ENCODE measurements at regions not wholly inside any gene's neighbourhood (a gene's known extent, or its start where the extent isn't known, plus 50 kb on each side); places are given as distances from the start of the nearest gene placed in this dataset.

- H3K9me1 ChIP-seq (ENCODE audit: control insufficient read depth, insufficient read depth, low read length): no peaks in the 10 kb centered on the region
- H4K20me1 ChIP-seq (replicated peaks; ENCODE audit: control insufficient read depth, insufficient read depth, low read length): no peaks in the 10 kb centered on the region
- ATAC-seq: no peak
- H3K79me2 ChIP-seq (ENCODE audit: control insufficient read depth, insufficient read depth, low read length): no peaks in the 10 kb centered on the region
- no peak overlapping the region for H2AFZ ChIP-seq (ENCODE audit: low read depth, low read length)
- ChIA-PET POLR2A (no interaction called here), CTCF (ENCODE audit: low intra/inter-chr PET ratio) (no interaction called here)
- no peaks in the 10 kb centered on the region for H3K9me3 ChIP-seq (replicated peaks; ENCODE audit: control insufficient read depth, insufficient read depth, low read depth, low read length)
- no peak for FAIRE-seq
- H3K36me3 ChIP-seq (ENCODE audit: control insufficient read depth, insufficient read depth, low read length): no peaks in the 10 kb centered on the region
- intact Hi-C loops (cut with micrococcal nuclease) (no loop called here), in situ Hi-C loops (cut with MboI) (no loop called here)
- no TSS peak for BruUV-seq (replicated peaks)
- no peak overlapping the region for H3K4me2 ChIP-seq (ENCODE audit: insufficient read depth, low read length)
- H3K4me1 ChIP-seq (replicated peaks in 1 of 2; ENCODE audit: control insufficient read depth in 2 of 2, insufficient read depth in 2 of 2, low read length in 2 of 2): no peaks in the 10 kb centered on the region
- no peak overlapping the region for H3K4me3 ChIP-seq
- peaks cover 0 to 22% of the 10 kb centered on the region in 2 experiments; a peak in 2 of 5 replicates for H3K27me3 ChIP-seq (ENCODE audit: control insufficient read depth in 2 of 2, insufficient read depth in 2 of 2, low read length in 2 of 2)
- H3K27ac ChIP-seq (ENCODE audit: extremely low read depth, low read depth, low read length): no peak overlapping the region
- no peak for DNase-seq (ENCODE audit: extremely low read depth in 1 of 4, low spot score in 3 of 4)
- no peak overlapping the region for H3K9ac ChIP-seq (ENCODE audit: insufficient read depth in 1 of 2, low read depth in 2 of 2, low read length in 2 of 2)
- WGBS (ENCODE audit: insufficient coverage, low coverage, missing lambda C conversion rate): 0% methylated on average over 9 of the region's 9 CpGs
- TF ChIP-seq EP300 (IDR thresholded peaks at IDR 0.05; ENCODE audit: low read length) (no peak), DMBX1 (CRISPR knock-in tag; IDR thresholded peaks at IDR 0.05; ENCODE audit: borderline replicate concordance) (no peak), PML (IDR thresholded peaks at IDR 0.05; ENCODE audit: low read length) (no peak), HDAC2 (IDR thresholded peaks at IDR 0.05) (no peak), TFE3 (CRISPR knock-in tag; IDR thresholded peaks at IDR 0.05) (no peak), ZNF592 (IDR thresholded peaks at IDR 0.05) (no peak), ZNF408 (CRISPR knock-in tag; IDR thresholded peaks at IDR 0.05; ENCODE audit: low read depth) (no peak), CHD2 (IDR thresholded peaks at IDR 0.05; ENCODE audit: low read depth, low read length) (no peak), RAD21 (CRISPR knock-in tag; conservative IDR thresholded peaks at IDR 0.05 in 1 of 2, IDR thresholded peaks at IDR 0.05 in 1 of 2) (no peak), ZFP30 (CRISPR knock-in tag; IDR thresholded peaks at IDR 0.05; ENCODE audit: borderline replicate concordance) (no peak), ZFP36 (IDR thresholded peaks at IDR 0.05; ENCODE audit: low read depth, low read length, partially characterized antibody) (no peak), ZNF134 (CRISPR knock-in tag; conservative IDR thresholded peaks at IDR 0.05) (no peak), BCLAF1 (IDR thresholded peaks at IDR 0.05; ENCODE audit: borderline replicate concordance in 1 of 2, control insufficient read depth in 1 of 2, low read depth in 2 of 2, low read length in 1 of 2) (no peak)
Measured at GRCh38 chr11:119932828-119933562, 204.0 kb upstream of the NECTIN1 start.

Measured in K562 (cell line).